Naive thymus-derived CD8-positive, alpha-beta T cell (primary cell): ENCODE measurements at regions not wholly inside any gene's neighbourhood (a gene's known extent, or its start where the extent isn't known, plus 50 kb on each side); places are given as distances from the start of the nearest gene placed in this dataset.

Experiments used
- ATAC-seq, 2 donors: fragments of 150-1000 bp; cut with Tn5 transposase in 1 of 2; sonication (Bioruptor Pico), chemical (Tn5 transposase) in 1 of 2; 1 replicate in 1 of 2; 2 replicates in 1 of 2; pipeline ENCODE4 v1.10.0; 2021; ENCODE audit warnings: mild to moderate bottlenecking in 2 of 2, moderate library complexity in 2 of 2
- POLR2A ChIA-PET: fragments of 350-600 bp; sonication (Branson Sonifier 250); formaldehyde crosslinking; loops from one replicate; lab custom pipeline; 2021; ENCODE audit warnings: antibody characterized with exemption; lab: Charles Lee
- DNase-seq, 10 donors: peaks; one replicate each; pipeline versions ENCODE4 v3.0.0 to v3.0.0-alpha.2; 2020 to 2022
- H3K27ac Mint-ChIP-seq, 10 donors: one replicate each; pipeline ENCODE4 v1.8.0; 2020 to 2022; ENCODE audit warnings: mild to moderate bottlenecking in 10 of 10, mixed read lengths in 10 of 10, moderate library complexity in 4 of 10, inconsistent platforms in 1 of 10
- H3K27me3 Mint-ChIP-seq, 5 donors: one replicate each; pipeline ENCODE4 v1.8.0; 2021 to 2022; ENCODE audit warnings: mixed read lengths in 5 of 5
- H3K36me3 Mint-ChIP-seq, 3 donors: one replicate each; pipeline ENCODE4 v1.8.0; 2020 to 2022; ENCODE audit warnings: mixed read lengths in 3 of 3, mild to moderate bottlenecking in 2 of 3, inconsistent platforms in 1 of 3
- H3K4me1 Mint-ChIP-seq, 4 donors: one replicate each; pipeline ENCODE4 v1.8.0; 2021 to 2022; ENCODE audit warnings: mixed read lengths in 4 of 4
- H3K4me3 Mint-ChIP-seq, 10 donors: one replicate each; pipeline ENCODE4 v1.8.0; 2020 to 2022; ENCODE audit warnings: mild to moderate bottlenecking in 10 of 10, mixed read lengths in 10 of 10, moderate library complexity in 6 of 10, inconsistent platforms in 1 of 10
- H3K9me3 Mint-ChIP-seq, 9 donors: one replicate each; pipeline ENCODE4 v1.8.0; 2020 to 2022; ENCODE audit warnings: mixed read lengths in 9 of 9, mild to moderate bottlenecking in 3 of 9, inconsistent platforms in 1 of 9, moderate library complexity in 1 of 9

DNA sequence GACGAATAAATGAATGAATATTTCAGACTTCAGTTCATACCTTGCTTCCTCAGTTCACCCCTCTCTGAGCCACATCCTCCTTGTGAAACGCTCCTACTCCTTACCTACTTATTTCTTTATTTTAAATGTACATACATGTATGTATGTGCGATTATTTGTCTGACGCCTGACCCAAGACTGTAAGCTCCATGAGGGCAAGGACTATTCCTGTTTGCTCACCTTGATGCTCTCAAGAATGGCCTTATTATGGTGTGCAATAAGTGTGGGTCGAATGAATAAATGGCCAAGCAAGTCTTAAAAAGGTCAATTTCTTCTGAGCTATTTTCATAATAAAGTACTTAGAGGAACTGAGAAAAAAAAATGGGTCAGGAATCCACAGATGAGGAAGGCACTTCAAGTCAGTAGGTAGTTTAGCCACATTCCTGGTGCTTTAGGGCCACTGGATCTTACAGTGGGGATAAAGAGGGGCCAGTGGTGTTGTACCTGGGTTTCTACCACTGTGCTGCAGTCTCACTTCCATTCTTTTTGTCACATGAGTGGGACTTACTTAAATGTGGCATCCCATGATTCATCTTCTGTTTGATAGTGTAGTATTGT, 74.7 kb downstream of the SDC1 start:
- H3K27me3 Mint-ChIP-seq: peaks cover 11 to 54% (median 32%) of the 10 kb centered on the region in 5 donors

DNA sequence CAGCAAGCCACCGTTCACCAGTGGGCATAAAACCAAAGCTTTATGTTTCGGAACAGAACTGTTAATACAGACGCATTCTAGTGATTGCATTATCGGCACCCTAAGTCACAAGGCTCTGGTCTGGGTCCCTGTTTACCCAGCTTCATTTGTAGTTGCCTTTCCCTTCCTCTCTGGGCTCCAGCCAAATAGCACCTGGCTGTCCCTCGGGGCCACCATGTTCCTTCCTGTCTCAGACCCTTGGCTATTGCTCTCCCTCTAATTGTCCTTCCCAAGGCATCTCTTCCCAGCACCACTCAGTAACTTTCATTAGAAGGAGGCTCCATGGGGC, 75.3 kb downstream of the SDC1 start:
- Mint-ChIP-seq H3K27ac (no peak overlapping the region), H3K4me3 (no peak overlapping the region), H3K4me1 (no peaks in the 10 kb centered on the region), H3K9me3 (peaks cover 0 to 3% (median 0%) of the 10 kb centered on the region in 9 donors), H3K27me3 (peaks cover 9 to 49% (median 29%) of the 10 kb centered on the region in 5 donors), H3K36me3 (no peaks in the 10 kb centered on the region)
- DNase-seq: no peak
- POLR2A ChIA-PET: no interaction called here
- ATAC-seq: no peak

More for the DNA sequence above, 74.7 kb downstream of the SDC1 start:
- H3K4me1 Mint-ChIP-seq: no peaks in the 10 kb centered on the region
- POLR2A ChIA-PET: no interaction called here
- no peak overlapping the region for H3K4me3 Mint-ChIP-seq
- no peak overlapping the region for H3K27ac Mint-ChIP-seq
- ATAC-seq (no peak), DNase-seq (no peak)
- H3K9me3 Mint-ChIP-seq: peaks cover 0 to 3% (median 0%) of the 10 kb centered on the region in 9 donors
- no peaks in the 10 kb centered on the region for H3K36me3 Mint-ChIP-seq

DNA sequence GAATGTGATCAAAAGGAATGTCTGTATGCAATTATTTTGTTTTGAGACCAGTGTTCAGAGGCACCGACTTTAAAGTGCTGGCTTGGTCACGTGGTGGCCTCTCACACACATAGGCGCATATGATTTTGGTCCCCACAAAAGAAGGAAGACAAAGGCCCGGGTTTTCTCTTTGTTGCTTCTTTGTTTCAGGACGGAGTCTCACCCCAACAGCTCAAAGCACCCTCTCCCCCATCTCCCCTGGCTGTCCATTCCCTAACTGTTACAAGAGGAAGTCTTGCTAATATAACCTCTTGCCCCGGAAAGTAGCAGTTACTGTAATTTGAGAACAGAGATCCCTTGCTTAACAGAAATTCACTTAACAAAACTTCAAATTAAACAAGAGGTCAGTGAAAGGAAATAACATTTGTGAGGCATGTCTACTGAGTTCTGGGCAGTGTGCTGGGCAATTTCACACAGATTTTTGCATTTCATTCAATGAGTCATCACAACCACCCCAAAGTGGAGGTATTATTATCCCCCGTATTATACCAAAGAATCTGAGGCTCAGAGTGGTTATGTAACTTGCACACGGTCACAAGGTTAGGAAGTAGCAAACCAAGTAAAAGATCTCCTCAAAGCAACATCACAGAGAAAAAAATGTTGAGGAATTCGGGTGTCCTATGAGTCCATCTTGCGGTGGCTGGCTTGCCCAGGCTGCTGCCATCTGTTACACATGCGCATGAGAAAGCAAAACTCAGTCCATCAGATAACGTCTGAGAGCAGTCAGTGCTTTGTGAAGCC, 75.8 kb downstream of the SDC1 start:
- no peaks in the 10 kb centered on the region for H3K4me1 Mint-ChIP-seq
- peaks cover 8 to 43% (median 26%) of the 10 kb centered on the region in 5 donors for H3K27me3 Mint-ChIP-seq
- H3K36me3 Mint-ChIP-seq: no peaks in the 10 kb centered on the region
- peaks cover 0 to 3% (median 0%) of the 10 kb centered on the region in 9 donors for H3K9me3 Mint-ChIP-seq
- no peak overlapping the region for H3K4me3 Mint-ChIP-seq
- H3K27ac Mint-ChIP-seq: no peak overlapping the region
- POLR2A ChIA-PET: no interaction called here
- ATAC-seq (no peak), DNase-seq (no peak)

DNA sequence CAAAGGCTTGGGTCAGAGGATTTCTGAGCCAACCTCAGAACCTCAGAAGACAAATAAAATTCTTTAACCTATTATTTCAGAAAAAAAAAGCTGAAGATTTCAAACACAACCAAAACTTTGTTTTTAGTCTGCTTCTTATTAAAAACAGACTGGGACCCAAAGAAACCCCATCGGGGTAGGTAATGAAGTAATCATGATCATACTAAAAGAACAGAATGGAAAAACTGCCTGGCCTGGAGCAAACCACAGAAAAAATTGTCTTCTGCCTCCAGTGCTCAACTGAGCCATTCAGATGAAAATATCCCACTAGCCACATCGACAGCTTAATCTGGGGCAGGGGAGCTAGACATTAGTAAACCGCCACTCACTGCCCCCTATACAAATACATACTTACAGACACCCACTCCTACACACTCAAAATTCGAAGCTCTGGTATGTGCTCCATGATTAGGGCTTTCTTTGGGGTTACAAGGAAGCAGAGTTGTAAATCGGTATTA, 76.5 kb downstream of the SDC1 start:
- no peak for ATAC-seq
- no peaks in the 10 kb centered on the region for H3K4me1 Mint-ChIP-seq
- POLR2A ChIA-PET: no interaction called here
- H3K9me3 Mint-ChIP-seq: peaks cover 0 to 3% (median 0%) of the 10 kb centered on the region in 9 donors
- H3K27ac Mint-ChIP-seq: no peak overlapping the region
- peaks cover 6 to 38% (median 26%) of the 10 kb centered on the region in 5 donors for H3K27me3 Mint-ChIP-seq
- DNase-seq: no peak
- no peak overlapping the region for H3K4me3 Mint-ChIP-seq
- no peaks in the 10 kb centered on the region for H3K36me3 Mint-ChIP-seq

DNA sequence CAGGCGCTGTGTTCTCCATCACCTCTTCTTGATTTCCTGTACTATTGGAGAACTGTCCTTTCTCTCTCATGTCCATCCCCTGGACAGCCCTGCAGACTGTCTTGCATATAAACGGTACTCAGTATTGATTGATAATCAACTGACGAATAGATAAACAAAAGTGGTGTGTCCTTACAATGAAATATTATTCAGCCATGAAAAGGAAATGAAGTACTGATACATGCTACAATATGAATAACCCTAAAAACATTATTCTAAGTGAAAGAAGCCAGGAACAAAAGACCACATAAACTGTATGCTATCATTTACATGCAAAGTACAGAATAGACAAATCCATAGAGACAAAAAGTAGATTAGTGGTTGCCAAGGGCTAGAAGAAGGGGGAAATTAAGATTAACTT, 77.6 kb downstream of the SDC1 start:
- no peak overlapping the region for H3K4me3 Mint-ChIP-seq
- peaks cover 5 to 31% (median 23%) of the 10 kb centered on the region in 5 donors for H3K27me3 Mint-ChIP-seq

DNA sequence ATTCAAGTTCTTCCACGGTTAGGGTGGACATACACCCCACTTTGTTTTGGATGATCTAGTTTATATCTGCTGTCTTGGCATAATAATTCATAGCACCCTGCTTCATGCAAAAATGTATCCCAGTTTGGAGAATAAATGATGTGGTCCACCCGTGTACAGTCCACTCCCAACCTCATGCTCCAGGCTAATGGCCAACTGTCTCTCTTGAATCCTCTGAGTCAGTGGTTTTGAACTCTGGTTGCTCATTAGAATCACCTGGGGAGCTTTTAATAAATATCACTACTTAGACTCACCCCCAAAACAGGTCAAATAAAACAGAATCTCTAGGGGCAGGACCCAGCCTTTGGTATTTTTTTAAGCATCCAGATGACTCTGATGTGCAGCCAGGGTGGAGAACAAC, 78.5 kb downstream of the SDC1 start:
- H3K9me3 Mint-ChIP-seq: peaks cover 0 to 3% (median 0%) of the 10 kb centered on the region in 9 donors
- H3K27me3 Mint-ChIP-seq: peaks cover 5 to 31% (median 22%) of the 10 kb centered on the region in 5 donors
- no peak overlapping the region for H3K27ac Mint-ChIP-seq
- POLR2A ChIA-PET: no interaction called here
- ATAC-seq (no peak), DNase-seq (no peak)
- H3K4me3 Mint-ChIP-seq: no peak overlapping the region
- H3K36me3 Mint-ChIP-seq: no peaks in the 10 kb centered on the region
- H3K4me1 Mint-ChIP-seq: no peaks in the 10 kb centered on the region

More for the DNA sequence above, 77.6 kb downstream of the SDC1 start:
- DNase-seq (no peak), ATAC-seq (no peak)
- H3K9me3 Mint-ChIP-seq: peaks cover 0 to 3% (median 0%) of the 10 kb centered on the region in 9 donors
- H3K27ac Mint-ChIP-seq: no peak overlapping the region
- POLR2A ChIA-PET: no interaction called here
- H3K4me1 Mint-ChIP-seq: no peaks in the 10 kb centered on the region
- no peaks in the 10 kb centered on the region for H3K36me3 Mint-ChIP-seq

DNA sequence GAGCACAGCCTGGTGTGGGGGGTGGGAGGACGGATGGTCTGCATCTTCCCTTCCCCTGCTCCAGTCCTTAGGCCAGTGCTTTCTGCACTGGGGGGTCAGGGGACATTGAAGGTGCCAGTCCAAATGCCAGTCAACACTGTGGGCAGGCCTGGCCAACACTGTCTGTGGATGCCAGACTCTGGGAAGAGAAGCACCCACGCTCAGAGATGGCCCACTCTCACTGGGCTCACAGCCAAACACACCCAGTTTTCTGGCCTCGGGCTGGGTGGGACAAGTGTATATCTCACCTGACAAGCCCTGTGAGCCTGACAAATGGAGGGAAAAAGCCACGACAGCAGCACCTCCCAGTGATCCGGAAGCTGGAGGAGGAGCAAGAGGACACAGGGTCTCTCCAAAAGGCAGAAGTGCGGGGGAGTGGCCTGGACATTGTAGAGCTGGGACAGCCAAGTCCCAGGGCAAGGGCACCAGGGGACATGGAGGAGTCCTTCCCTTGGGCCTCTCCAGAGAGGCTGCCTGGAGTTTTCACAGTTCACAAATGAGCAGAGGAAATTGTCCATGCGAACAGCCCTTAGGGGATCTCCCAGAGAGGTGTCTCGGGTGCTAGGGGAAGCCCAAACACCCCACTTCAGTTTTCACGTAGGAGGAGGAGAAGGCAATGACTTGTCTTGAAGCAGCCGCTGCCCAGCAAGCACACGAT, 79.3 kb downstream of the SDC1 start:
- H3K27me3 Mint-ChIP-seq: peaks cover 5 to 29% (median 19%) of the 10 kb centered on the region in 5 donors
- H3K9me3 Mint-ChIP-seq: peaks cover 0 to 3% (median 0%) of the 10 kb centered on the region in 9 donors
- POLR2A ChIA-PET: no interaction called here
- no peak overlapping the region for H3K27ac Mint-ChIP-seq
- ATAC-seq (no peak), DNase-seq (no peak)
- H3K36me3 Mint-ChIP-seq: no peaks in the 10 kb centered on the region
- no peaks in the 10 kb centered on the region for H3K4me1 Mint-ChIP-seq
- no peak overlapping the region for H3K4me3 Mint-ChIP-seq

DNA sequence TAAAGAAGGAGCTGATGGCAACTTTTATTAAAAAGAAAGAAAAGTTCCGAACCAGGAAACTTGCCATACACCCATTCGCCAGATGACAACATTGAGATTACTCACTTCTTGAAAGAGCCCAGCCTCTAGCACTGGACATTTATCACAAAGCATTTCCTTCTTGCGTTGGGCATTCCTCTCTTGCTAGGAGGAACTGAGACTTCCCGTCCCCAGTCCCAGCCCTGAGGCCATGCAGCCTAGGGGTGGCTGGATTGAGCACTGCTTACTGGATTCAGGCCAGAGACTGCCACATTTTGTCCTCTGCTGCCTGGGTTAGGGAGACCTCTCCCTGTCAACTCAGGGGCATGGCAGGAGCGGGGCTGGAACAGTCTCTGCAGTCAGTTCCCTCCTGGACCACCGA, 80.1 kb downstream of the SDC1 start:
- no peak overlapping the region for H3K4me3 Mint-ChIP-seq
- peaks cover 0 to 3% (median 0%) of the 10 kb centered on the region in 9 donors for H3K9me3 Mint-ChIP-seq
- no peak overlapping the region for H3K27ac Mint-ChIP-seq
- H3K4me1 Mint-ChIP-seq: no peaks in the 10 kb centered on the region
- POLR2A ChIA-PET: no interaction called here
- H3K36me3 Mint-ChIP-seq: no peaks in the 10 kb centered on the region
- ATAC-seq: no peak
- DNase-seq: no peak
- peaks cover 5 to 21% (median 14%) of the 10 kb centered on the region in 5 donors for H3K27me3 Mint-ChIP-seq

DNA sequence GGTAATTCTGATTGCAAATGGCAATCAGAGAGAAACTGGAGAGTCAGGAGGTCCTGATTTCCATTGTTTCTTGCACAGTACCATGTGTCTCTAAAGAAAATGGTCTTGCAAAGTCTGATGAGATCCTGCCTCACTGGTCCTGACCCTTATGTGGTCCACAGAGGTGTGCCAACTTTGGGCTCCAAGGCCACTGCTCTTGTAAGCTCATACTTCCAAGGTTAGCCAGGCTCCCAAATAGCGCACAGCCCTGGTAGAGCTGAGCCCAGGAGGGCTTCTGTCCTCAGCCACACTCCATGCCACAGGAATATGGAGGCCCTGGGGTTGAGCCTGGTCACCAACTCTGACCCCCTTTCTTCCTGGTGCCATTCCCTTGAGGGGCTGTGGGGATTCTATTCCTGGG, 80.7 kb downstream of the SDC1 start:
- ATAC-seq: no peak
- Mint-ChIP-seq H3K4me3 (no peak overlapping the region), H3K27me3 (peaks cover 5 to 16% (median 9%) of the 10 kb centered on the region in 5 donors), H3K27ac (no peak overlapping the region), H3K4me1 (no peaks in the 10 kb centered on the region), H3K9me3 (peaks cover 0 to 3% (median 0%) of the 10 kb centered on the region in 9 donors), H3K36me3 (no peaks in the 10 kb centered on the region)
- DNase-seq: no peak
- POLR2A ChIA-PET: no interaction called here

DNA sequence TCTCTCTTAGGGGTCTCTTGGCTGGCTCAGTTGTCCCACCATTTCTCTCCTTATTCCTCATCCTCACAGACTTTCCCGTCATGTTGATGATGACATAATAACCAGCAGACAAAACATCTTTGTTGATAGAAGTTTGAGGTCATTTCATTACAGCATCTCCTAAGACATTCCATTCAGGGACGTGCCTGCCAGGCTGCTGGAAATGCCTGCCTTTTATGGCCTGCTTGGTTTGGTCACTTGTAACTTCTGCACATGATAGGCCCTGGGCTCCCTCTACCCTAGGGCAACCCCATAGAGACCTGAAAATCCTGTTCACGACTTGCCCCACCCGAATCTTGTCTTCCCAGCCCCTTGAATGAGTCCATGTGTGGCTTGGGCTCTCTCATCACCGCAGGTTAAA, 81.7 kb downstream of the SDC1 start:
- H3K27me3 Mint-ChIP-seq: peaks cover 5 to 11% (median 7%) of the 10 kb centered on the region in 5 donors
- peaks cover 0 to 3% (median 0%) of the 10 kb centered on the region in 9 donors for H3K9me3 Mint-ChIP-seq
- no peaks in the 10 kb centered on the region for H3K36me3 Mint-ChIP-seq
- H3K27ac Mint-ChIP-seq: no peak overlapping the region
- DNase-seq (no peak), ATAC-seq (no peak)
- no peaks in the 10 kb centered on the region for H3K4me1 Mint-ChIP-seq
- POLR2A ChIA-PET: no interaction called here
- H3K4me3 Mint-ChIP-seq: no peak overlapping the region

DNA sequence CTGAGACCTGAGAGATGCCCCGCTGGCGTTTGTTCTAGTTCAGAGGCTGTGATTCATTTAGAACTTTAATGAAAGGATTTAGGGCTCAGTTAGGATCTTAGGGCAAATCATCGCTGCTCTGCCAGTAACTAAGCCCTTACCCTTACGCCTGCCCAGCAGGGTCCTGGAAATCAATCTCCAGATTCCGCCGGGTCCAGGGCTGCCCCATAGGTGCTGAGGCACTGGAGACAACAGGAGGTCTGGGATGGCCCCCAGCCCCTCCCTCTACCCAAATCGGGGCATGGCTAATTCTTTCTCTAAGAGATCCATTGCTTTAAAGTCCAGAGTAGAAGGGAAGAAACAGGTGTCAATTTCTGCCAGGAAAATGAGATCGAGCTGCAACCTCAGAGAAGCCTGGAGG, 83.1 kb downstream of the SDC1 start:
- POLR2A ChIA-PET: no interaction called here
- H3K27ac Mint-ChIP-seq: no peak overlapping the region
- no peaks in the 10 kb centered on the region for H3K36me3 Mint-ChIP-seq
- H3K9me3 Mint-ChIP-seq: no peaks in the 10 kb centered on the region
- DNase-seq: no peak
- no peak for ATAC-seq
- H3K27me3 Mint-ChIP-seq: peaks cover 0 to 5% (median 2%) of the 10 kb centered on the region in 5 donors
- no peaks in the 10 kb centered on the region for H3K4me1 Mint-ChIP-seq
- no peak overlapping the region for H3K4me3 Mint-ChIP-seq

DNA sequence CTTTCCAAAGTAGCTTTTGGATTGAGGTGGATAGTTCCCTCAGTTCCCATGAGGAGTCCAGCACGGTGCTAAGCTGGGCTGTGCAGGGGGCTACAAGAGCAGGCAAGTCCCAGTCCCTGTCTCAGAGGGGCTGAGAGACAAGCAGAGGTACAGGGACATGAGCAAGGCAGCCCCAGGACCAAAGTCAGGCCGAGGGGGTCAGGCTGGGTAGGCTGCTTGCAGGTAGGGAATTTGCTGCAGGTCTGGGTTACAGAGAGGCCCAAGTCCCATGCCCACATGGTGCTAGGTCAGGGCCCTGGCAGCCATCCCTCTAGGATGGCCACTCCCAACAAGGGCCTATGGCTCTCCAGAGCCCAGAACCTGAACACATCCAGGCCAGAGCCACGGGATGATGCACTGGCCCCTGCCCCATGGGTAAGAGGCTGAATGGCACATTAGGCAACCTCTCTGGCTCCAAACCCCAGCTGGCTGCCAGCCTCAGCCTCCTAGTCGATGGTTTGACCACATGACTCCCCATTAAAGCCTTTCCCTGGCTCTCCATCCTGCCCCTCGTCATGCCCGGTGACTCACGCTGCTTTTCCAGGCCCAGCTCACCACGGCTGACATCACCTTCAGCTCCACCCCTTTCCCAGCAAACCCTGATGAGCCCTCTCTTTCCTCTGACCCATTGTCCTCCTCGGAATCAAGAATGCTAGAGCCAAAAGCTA, 83.7 kb downstream of the SDC1 start:
- Mint-ChIP-seq H3K27ac (no peak overlapping the region), H3K4me3 (no peak overlapping the region), H3K36me3 (no peaks in the 10 kb centered on the region), H3K27me3 (peaks cover 0 to 5% (median 2%) of the 10 kb centered on the region in 5 donors), H3K4me1 (no peaks in the 10 kb centered on the region), H3K9me3 (no peaks in the 10 kb centered on the region)
- POLR2A ChIA-PET: no interaction called here
- no peak for ATAC-seq
- no peak for DNase-seq
